ENCODE measurements at regions not wholly inside any gene's neighbourhood (a gene's known extent, or its start where the extent isn't known, plus 50 kb on each side); places are given as distances from the start of the nearest gene placed in this dataset.

GRCh38 chr1:29868944-29869343 is 632.6 kb downstream of the PTPRU start:
- DNase-seq = no peak

- no peak for DNase-seq
These were observed 631.8 kb downstream of the PTPRU start for GRCh38 chr1:29868096-29868495.

GRCh38 chr1:29865051-29865450 is 628.7 kb downstream of the PTPRU start:
- no peak for DNase-seq

GRCh38 chr1:29864431-29865022 is 628.2 kb downstream of the PTPRU start:
- DNase-seq = no peak

- no peak for DNase-seq
These were observed 625.6 kb downstream of the PTPRU start for GRCh38 chr1:29861922-29862321.

- no peak for DNase-seq
These were observed 625.1 kb downstream of the PTPRU start for GRCh38 chr1:29861446-29861845.

DNA sequence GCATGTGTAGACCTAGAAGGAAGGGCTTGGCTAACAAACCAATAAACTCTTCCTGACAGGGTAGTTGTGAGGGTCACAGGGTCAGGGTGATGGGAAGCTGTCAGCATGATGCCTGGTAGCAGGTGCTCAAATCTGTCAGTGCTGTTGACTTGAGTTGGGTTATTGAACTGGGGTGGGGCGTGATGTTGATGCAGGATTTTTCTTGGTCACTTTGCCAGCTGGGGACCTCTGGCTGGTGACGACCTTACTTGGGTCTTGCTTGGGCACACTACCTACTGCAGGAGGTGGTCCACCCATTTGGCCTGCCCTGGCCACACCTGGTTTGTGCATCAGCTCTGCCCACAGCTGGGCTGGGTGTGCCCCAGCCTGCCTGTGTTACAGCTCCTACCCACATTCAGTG is 624.4 kb downstream of the PTPRU start:
- no peak for DNase-seq

DNA sequence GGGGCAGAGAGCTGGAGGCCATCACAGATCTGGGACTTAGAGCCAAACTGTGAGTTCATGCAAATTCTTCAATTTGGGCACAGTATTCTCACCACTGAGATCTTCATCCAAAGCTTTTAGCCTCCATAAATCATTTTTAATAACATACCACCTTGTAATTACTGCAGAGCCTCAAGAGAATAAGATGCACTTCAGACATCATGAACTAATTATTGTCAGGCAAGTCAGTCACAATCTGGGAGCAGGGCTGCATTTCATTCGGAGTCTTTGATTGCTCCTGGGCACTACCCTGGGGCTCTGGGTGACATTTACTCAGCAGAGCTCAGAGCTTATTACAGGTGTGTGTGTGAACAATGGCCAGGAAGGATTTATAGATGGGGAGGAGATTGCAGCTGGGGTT is 623.7 kb downstream of the PTPRU start:
- peak; percentile 84 for DNase-seq

DNA sequence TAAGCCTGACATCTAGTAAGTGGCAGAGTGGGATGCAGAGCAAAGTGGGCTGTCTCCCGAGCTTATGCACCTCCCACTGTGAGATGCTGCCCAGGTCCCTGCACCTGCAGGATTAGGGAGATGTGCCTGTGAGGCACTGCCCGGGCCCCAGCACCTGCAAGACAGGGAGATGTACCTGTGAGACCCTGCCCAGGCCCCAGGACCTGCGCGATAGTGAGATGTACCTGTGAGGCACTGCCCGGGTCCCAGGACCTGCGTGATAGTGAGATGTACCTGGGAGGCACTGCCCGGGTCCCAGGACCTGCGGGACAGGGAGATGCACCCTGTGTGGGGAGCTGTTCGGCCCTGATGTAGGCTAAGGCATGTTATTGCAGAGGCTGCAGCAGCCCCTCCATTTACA is 622.8 kb downstream of the PTPRU start:
- no peak for DNase-seq

DNA sequence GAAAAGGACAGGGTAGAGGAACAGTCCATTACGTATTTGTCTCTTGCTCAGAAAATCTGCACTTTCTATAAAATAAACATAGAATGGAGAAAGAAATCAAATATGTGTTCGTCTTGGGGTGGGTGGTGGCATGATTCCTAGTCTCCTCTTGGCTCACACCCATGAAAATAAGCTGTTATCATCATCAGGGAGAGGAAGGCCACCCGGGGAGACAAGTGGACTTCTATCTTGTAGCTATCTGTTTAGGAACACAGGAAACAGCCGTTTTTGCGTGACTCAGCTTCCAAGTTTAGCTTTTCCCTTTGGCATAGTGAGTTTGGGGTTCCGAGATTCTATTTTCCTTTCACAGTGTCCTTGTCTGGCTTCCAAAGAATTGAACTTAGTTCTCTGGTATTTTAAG is 622.3 kb downstream of the PTPRU start:
- no peak for DNase-seq

- no peak for DNase-seq
These were observed 620.2 kb downstream of the PTPRU start for GRCh38 chr1:29856340-29857114.

DNA sequence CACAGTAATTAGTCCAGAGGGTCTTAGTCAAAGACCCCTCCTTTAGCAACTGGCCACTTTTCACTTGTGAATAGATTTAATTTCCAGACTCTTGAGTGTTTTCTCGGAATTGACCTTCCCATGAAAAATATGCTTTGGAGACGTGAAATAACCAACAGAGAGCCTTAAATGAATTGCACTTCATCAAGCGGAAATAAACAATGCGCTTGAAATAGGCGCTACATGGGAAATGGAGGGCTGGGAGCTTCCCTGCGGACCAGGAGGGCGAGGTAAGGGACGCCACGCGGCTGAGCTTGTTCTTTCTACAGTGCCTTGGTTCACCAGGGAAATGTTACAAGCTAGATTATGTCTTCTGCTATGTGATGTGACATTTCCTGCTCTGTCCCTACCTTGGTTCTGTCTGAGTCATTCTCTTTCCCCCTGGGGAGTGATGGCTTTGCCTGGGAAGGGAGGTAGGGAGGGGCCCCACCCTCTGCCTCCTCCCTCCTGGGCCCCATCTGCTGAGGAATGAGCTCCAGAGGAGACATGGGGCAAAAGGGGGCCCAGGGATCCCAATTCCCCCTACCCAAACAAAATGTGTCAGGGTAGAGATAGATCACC is 619.3 kb downstream of the PTPRU start:
- DNase-seq = no peak

DNA sequence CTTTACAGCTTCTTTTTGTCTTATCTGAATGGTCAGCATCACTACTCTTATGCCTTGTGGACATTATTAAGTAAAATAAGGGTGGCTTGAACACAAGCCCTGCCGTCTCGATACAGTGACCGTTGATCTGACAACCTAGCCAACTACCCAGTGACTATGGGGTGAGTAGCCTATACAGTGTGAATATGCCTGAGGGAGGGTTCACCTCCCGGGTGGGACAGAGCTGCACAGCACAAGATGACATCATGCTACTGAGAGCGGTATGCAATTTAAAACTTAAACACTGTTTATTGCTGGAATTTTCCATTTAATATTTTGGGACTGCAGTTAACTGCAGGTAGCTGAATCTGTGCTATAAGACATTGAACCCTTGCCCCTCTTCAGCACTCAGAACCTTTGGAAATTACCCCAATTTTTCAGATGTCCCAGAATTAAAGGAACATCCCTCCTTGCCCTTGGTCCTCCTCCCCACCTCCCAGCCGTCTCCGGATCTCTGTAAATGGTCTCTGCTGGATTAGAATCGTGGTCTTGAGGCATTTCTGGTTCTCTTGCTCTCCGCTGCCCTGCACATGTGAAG is 618.5 kb downstream of the PTPRU start:
- DNase-seq = no peak

DNA sequence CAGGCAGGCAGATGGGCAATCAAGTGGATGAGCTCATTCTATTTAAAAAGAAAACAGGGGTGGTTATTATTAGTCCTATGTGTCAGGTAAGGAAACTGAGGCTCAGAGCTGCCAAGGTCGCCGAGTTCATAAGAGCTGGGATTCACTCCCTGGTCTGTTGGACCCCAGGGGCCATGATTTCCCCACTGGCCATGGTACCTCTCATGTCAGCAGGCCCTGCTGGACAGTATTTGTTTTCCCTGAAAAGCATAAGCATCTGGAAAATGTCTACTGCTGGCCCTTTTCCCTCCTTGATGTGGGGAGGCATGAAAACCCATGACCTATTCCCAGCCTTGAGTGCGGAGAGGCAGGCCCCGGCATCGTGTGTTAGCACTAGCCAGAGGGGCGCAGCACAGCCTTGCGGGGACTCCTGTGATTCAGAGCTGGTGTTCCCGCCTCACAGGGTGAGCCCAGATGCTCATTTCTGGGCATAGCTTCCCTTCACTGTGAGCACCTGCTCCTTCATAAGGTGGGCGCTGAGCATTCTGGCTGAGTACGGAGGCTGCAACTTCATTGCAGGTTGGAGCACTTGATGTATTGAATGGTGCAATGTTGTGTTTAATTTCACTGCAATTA is 617.5 kb downstream of the PTPRU start:
- peak; percentile 93 for DNase-seq

DNA sequence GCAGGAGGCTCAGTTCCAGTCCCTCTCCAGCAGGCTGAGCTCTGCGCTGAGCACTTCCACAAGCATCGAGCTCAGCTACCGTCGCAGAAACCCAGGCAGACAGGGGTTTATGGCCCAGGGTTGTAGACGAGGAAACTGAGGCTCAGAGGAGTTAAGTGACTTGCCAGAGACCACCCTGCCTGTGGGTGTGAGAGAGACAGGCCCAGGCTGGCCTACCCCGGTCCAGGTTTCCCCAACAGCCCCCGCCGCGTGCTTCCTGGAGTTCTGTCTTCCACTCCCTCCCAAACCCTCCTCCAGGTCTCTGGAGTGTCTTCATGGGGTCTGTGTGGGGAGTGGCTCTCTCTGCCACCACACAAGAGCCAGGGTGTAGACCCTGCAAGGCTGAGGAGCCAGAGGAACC is 615.9 kb downstream of the PTPRU start:
- DNase-seq = no peak

- DNase-seq = no peak
These were observed 615.4 kb downstream of the PTPRU start for GRCh38 chr1:29851691-29852090.

DNA sequence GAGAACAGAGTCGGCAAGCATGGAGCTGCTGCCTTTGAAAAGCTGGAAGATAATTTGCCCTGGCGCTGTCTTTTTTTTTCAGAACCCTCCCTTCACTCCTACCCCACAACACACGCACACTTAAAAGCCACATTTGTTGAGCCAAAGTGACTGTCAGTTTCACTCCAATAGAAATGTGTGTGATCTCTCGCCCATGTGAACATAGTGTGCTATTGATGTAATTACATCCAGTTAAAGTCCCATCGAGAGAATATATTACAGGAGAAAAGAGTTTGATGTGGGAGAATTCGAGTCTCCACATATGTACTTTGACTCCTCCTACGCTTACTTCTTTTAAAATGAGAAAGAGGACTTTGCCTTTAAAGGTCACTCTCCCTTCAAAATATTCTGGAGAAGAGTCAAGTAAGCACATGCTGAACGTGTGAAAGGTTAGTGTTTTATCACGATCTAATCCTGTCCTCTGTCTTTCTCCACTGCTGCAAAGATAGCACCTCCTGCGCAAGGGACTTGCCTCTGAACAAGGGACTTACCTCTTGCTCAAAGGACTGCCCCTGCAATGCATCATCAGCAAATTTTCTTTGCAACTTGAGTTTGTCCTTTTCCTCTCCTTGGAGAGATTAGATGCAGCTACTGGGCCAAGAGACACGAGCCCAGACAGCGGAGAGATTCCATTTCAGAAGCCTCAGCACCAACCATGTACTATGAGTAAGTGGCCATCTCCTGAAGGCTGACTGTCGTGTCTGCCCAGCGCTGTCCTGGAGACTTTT is 613.9 kb downstream of the PTPRU start:
- DNase-seq = no peak

DNA sequence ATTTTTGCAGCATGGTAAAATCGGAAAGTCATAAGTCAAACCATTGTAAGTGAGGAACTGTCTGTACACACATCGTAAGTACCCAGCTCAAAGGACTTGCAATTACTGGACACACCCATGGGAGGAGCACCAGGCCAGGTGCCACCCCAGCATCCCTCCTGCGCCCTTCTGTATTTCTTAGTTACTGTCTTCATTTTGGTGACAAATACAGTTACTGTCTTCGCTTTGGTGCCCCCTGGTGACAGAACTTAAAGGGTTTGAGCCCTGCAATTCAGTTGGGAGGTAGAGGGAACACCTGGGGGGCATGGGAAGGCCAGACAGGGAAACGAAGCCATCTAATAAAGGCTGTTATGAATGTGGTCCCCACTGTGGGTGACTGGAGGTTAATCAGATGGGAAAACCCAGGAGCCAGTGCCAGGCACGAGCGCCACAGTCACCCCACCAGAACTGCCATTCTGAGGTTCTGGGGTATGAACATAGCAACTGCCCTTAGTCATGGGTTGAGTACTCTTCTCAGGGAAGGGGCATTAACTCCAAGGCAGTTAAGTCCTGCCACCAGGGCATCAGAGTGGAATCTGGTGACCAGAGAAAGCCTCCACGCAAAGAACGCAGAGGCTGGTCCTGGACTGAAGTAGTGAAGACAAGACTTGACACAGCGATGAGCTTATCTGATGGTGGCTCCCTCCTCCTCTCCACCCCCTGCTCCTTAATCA is 612.9 kb downstream of the PTPRU start:
- peak; percentile 63 for DNase-seq

DNA sequence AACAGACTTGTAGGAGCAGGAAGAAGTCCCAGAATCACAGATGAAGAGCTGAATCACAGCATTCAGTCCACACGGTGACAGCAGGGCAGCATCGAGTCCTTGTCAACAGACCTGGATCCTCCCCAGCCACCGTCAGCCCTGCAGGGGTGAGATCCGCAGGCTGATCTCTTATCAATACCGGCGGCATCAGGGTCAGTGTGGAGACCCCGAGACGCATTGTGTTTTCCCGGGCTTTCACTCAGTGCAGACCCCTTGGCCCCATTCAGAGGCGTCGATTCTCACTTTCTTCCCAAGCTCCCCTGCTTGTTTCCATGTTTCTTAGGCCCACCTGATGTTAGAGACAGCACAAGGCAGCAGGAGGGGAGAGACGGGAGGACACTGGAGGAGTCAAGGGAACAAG is 609.6 kb downstream of the PTPRU start:
- DNase-seq = no peak

- no peak for DNase-seq
These were observed 605.8 kb downstream of the PTPRU start for GRCh38 chr1:29842130-29842529.

DNA sequence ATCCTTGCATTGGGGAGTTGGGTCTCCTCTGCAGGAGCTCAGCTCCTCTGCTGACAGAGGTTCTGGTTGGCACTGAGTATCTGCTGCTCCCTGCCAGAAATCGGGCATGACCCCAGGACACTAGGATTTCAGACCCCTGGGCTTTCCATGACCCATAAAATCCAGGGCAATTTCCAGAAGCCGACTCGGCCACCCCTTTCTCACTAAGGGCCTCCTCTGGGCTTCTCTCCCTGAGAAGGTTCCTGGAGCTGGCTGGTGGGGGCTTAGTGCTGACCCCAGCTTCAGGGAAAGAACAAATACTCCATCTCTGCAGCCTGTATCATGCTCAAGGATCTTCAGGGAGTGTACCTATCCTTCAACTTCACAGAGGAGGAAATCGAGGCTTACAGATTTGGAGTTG is 603.4 kb downstream of the PTPRU start:
- DNase-seq = no peak

DNA sequence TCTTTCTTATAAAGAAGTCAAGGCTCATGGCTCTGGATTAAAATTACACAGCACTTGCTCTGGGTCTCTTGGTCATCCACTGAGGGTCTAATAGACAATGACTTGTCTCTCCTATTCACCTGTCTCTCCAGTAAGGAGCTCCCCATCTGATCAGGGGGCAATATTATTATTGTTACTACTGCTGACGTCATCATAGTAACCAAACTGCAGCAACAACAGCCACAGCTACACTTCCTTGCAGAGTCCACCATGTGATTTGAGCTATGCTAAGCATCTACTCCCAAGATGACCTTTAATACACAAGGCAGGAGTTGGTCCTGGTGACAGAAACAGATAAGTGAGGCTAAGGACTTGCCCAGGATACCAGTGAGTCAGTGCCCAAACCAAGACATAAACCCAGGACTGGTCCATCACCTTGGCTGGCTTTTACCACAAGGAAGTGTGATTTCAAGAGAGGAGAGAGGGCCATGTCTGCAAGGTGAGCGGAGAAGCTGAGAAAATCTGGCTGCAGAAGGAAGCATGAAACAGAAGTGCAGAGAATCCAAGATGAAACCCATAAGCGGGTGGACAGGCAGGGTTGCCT is 602.5 kb downstream of the PTPRU start:
- DNase-seq = no peak

Measured in NCI-H1105 treated with DMSO at 0.1 percent for 48 hours (cell line).